ENCODE measurements at regions not wholly inside any gene's neighbourhood (a gene's known extent, or its start where the extent isn't known, plus 50 kb on each side); places are given as distances from the start of the nearest gene placed in this dataset.

DNA sequence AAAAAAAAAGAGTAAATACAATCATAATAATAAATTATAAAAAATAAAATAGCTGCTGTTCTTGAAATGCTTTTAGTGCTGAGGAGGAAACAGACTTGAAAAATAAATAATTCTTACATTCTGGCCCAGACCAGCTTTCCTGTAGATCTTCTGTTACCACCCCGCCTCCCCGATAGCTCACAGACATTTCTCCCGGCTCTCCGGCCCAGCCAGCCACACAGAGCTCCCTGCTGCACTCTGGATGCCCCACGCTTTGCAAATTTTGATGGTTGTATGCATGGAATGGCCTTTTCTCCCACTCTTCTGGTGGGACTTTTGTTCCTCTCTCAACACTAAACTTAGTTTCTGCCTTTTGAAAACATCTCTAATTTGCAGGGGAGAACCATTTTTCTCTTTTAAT is 249.3 kb downstream of the ATP23 start:
- DNase-seq (ENCODE audit: low spot score): no peak

DNA sequence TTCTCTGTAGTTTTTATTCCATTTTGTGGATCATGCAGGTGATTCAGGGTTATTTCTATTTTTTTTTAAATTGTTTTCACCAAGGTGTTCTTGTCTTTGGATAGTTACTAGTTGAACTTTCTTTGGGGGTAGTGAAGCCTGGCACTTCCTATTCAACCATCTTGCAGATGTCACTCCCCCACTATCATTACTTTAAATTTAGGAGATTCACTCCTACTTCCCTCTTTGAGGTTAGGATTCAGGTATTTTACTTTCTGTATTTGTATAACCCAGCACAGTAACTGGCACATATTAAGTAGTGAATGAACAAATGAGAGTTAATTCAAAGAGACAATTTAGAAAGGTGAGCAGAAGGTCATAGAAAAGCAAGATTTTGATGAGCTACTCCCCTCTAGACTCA is 255.6 kb downstream of the ATP23 start:
- DNase-seq (ENCODE audit: low spot score): no peak

DNA sequence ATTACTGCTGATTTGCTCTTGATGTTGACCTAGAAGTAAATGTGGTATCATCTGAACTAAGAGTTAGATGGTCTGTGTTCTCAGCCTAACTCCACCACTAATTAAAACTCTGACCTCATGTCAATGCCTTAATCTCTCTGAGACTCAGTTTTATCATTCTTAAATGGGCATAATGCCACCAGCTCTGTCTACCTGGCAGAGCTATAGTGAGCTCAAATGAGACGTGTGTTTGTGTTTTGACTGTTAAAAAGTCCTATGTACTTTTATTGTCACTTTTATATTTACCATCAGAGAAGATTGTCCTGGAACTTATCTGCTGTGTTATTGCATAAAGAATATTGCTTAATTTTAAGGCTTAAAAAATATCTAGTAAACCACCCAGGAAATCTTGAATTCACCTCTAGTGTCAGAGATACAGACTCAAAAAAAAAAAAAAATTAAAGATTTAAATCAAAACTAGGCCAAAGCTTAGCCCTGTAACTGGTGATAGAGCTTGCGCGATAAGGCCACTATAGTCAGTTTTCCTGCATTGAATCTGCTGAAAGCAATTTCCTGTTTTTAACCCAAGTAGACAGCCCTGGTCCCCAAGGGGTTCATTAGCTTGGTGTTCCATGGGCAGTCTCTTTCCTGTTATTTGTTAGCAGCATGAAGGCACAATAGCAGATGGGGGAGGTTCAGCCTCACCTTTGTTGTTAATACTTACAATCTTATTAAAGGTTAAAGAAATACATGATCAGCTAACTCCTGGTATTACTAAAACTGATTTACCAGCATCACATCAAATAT is 261.8 kb downstream of the ATP23 start:
- DNase-seq (ENCODE audit: low spot score): no peak

DNA sequence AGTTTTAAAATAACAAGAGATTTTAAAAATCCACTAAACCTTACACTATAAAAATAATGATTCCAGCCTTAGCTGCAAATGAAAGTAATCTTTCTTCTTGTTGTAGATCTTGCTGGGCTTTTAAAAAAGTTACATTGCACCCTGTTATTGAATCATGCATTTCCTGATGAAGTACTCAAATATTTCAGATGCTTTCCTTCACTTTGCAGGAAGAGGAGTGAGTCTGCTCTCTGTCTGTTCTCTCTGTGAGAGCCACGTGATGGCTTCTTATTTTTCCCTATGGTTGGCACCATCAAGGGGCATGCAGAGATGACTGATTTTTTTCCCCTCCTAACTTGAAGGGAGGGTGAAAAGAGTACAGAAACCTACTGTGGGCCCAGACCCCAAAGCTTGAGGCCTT is 262.7 kb downstream of the ATP23 start:
- DNase-seq (ENCODE audit: low spot score): no peak

DNA sequence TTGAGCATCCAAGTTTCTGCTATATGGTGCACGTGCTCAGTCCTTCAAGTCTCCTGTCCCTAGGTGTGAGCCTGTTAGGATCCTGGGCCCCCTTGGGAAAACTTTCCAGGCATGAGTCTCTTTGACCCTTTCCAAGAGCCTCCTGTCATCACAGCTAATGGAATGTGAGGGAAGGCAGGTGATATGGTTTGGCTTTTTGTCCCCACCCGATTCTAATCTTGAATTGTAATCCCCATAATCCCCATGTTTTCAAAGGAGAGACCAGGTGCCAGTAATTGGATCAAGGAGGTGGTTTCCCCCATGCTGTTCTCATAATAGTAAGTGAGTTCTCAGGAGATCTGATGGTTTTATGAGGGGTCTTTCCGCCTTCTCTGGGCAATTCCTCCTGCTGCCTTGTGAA is 265.5 kb downstream of the ATP23 start:
- DNase-seq (ENCODE audit: low spot score): no peak

DNA sequence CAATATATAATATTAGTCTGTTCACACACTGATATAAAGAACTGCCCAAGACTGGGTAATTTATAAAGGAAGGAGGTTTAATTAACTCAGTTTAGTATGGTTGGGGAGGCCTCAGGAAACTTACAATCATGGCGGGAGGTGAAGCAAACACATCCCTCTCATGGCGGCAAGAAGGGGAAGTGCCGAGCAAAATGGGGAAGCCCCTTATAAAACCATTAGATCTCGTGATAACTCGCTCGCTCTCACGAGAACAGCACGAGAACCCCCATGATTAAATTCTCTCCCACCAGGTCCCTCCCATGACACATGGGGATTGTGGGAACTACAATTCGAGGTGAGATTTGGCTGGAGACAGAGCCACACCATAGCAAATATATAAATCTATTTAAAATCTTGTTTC is 269.8 kb downstream of the ATP23 start:
- DNase-seq (ENCODE audit: low spot score): no peak

DNA sequence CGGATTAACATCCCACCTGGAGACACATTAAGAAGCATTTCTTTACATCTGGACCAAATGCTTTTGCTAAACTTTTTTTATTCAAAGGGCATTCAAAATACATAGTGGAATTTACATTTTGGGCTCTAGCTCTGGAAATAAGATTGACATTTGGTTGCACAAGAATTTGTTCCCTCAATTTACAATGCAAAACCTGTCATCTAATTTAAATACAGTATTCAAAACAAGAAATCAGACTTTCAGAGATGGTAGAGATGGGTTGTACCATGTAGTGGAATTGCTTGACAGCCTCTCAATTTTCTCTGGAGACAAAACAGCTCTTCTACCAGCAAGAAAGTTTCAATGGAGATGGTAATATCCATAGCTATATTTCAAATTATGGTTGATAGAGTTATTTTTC is 275.8 kb downstream of the ATP23 start:
- no peak for DNase-seq (ENCODE audit: low spot score)

DNA sequence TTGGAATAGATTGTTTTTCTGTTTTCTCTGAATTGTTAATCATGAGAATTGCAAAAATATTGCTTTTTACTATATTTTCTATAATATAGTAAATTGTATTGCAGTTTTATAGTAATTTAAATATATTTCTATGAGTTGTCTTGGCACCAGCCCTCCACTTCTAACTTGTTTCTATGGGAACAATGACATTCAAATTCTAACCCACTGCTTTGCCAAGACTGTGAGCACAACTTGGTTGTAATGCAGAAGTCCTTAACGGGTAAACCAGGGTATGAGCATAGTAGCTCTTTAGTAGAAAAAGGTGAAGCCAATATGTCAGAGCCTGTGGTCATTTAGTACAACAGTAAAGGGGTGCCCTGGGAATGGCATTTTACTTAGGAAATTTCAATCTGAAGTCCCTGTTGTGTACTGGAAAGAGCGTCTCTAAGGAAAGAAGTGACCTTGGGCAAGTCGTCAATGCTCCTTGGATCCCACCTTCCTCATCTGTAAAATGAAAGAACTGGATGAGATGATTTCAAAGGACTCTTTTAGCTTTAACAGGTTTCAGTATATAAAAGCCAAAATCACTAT is 283.3 kb downstream of the ATP23 start:
- no peak for DNase-seq (ENCODE audit: low spot score)

DNA sequence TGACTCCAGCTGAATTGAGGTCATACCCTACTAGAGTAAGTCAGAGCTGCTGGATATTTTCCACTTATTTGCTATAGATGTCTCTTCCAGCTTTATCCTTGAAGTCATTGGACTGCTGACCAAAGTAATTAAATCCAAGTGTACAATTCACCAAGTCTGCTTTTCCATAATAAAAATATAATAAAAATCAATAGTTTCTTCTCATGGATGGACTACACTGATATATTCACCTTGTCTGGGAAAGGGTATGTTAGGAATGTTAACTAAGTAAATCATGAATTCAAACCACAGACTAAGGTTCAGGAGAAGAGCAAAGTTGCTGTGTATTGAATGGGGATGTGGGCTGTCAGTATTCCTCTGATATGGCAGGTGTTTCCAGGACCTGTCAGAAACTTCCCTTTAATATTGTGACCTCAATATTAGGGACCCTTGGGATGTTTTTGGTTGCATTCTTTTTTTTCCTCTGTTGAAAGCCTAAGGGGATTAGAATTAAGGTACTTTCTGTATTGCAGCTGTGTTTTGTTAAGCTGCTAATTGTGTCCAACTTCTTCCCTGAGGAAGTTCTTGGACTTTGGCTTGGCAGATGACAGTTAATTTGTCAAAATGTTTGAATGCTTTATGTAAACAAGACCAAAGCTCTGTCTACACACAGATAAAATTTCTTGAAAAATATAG is 284.0 kb downstream of the ATP23 start:
- DNase-seq (ENCODE audit: low spot score): no peak

DNA sequence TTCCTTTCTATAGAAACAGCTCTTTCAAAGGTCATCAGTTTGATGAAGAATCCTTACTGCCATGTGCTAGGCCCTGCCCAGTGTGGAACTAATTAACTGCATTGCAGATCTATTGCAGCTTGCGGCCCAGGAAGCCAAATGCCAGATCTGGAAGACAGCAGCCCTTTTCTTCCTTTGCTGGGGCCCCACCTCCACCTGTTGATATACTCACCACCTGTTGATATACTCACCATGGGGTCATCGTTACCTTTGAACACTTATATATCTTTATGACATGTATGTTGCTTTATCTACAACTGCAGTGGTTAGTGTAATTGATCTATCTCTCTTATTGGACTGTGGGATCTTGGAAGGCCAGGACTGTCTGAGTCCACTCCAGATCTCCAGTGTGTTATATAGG is 292.5 kb downstream of the ATP23 start:
- DNase-seq (ENCODE audit: low spot score): no peak

DNA sequence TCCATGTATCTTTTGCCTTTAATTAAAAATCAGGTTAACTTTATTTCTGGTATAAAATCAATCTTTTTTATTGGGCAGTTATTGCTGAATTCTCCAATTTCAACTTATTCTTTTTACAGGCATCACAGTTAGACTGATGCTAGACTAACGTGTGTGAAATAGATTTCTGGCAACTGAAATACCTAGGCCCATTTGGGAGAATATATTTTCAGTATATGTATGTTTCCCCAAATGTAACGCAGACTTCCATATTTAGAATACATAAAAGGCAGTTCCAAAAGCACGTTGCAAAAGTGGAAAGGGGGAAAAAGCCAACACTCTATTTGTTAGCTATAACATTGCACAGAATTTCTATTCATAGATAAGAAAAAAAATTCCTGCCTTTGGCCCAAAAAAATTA is 297.0 kb downstream of the ATP23 start:
- DNase-seq (ENCODE audit: low spot score): no peak

DNA sequence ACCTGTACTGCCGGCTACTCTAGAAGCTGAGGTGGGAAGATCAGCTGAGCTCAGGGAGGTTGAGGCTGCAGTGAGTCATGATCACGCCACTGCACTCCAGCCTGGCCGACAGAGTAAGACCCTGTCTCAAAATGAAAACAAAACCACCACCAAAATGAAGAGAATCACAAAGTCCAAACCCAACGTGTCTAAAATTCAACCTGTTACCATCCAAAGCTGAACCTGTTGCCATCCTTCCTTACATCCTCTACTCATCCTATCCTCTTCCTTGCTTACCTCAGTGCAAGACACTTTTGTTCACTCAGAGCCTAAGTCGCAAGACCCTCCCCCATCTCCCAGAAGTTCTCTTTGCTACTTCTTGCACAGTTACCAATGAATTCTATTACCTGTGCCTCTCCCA is 299.7 kb downstream of the ATP23 start:
- no peak for DNase-seq (ENCODE audit: low spot score)

DNA sequence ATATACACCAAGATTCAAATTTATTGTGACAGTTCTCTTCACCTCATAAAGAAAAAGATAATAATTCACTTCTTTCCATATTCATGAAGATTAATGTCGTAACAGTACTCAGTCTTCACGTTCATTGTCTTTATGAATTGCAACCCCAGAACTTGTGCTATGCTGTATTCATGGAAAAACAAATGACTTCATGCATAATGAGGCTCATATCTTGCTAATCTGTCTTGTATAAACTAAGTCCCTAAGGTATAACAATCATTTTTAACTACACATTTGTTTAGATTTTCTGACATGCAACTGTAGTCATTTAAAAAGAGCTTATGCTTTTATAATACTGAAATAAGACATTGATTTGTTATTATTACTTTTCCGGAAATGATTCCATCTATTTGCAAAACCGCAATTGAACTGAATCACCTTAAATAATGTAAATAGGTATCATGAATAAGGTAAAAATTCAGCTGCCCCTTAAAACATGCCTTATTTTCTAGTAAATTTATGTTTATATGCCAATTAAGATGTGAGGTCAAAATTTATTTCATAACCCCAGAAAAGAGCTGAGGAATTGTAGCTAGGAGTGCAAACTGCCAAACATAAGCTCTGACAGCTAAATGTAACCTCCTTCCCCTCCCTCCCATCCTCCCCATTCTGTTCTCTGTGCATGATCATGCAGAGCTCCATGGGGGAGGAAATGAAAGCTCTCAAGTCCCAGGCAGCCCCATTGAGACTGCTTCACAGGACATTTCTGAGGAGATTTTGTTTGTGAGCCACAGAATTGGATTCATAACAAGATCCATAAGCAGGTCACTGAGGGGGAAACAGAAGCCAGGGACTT is 301.6 kb downstream of the ATP23 start:
- no peak for DNase-seq (ENCODE audit: low spot score)

DNA sequence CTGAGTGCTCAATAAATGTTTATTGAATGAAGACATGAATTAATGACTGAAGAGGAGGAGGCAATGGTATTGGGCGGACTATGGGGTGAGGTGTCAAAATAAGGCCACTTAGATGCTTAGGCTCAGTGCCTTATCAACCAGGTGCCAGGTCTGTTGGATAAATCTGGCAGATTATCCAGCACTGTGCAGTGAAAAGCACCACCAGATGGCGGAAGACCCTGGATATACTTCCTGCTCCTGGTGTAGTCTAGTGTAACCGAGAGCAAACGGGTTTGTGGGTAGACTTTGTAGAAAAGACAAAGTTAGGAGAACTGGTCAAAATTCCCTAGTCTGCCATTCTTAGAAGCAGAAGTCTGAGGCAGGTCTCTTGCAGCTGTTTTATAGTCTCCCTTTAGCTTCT is 306.3 kb downstream of the ATP23 start:
- DNase-seq (ENCODE audit: low spot score): no peak

DNA sequence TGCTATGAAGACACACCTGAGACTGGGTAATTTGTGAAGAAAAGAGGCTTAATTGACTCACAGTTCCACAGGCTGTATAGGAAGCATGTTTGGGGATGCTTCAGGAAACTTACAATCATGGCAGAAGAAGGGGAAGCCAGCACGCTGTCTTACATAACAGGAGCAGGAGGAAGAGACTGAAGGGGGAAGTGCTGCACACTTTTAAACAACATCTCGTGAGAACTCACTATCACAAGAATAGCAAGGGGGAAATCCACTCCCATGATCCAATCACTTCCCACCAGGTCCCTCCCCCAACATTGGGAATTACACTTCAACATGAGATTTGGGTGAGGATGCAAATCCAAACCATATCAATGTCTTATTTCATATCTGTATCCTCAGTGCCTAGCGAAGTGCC is 307.2 kb downstream of the ATP23 start:
- no peak for DNase-seq (ENCODE audit: low spot score)

DNA sequence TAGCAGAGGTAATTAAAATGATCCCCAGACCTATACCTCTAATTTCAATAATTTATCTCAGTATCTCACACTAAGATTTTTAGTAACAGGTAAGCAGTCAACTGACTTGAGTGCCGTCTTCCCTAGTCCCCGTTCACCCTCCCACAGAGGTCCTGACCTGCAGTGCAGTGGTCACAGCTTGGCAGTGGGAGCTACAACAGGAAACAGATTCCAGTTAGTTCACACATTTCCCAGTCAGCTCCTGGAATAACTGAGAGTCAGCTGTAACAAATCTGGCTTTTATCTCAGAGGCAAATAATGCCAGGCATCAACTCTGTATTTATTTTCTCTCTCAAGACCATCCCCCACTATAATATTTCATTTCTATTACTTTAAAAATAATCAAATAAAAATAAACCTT is 308.2 kb downstream of the ATP23 start:
- no peak for DNase-seq (ENCODE audit: low spot score)

DNA sequence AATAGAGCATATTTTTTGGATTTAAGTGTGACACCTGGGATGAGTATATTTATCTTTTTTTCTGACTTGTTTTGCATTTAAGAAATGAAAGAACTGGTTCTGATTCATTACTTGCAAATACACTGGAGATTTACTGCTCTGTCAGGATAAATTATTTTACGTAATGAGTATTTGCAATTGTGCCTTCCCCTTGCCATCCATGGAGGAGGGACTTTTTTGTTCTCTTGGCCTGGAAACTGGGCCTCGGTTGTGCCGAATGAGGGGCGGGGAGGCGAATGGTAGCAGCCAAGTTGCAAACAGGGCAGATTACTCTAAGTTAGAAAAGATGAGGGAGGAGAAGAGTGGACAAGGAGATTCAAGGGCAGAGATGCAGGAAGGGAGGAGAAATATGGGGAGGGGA is 308.7 kb downstream of the ATP23 start:
- no peak for DNase-seq (ENCODE audit: low spot score)

DNA sequence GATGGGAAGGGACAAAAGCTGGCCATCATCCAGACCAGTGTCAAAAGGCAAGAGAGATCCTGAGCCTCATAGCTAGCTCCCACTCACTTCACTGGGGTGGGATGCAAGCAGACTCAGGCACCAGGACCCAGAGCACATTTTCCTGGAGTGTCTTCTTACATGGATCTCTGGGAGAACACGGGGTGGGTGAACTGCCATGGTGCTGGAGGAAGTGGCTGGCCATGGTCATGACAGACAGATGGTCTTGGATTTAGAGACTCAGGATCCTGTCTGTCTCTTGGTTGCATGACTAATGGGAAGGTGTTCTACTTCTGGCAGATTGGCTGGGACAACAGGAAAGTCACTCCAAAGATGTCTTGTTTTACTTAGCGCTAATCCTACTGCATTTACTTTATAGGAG is 311.5 kb downstream of the ATP23 start:
- no peak for DNase-seq (ENCODE audit: low spot score)

DNA sequence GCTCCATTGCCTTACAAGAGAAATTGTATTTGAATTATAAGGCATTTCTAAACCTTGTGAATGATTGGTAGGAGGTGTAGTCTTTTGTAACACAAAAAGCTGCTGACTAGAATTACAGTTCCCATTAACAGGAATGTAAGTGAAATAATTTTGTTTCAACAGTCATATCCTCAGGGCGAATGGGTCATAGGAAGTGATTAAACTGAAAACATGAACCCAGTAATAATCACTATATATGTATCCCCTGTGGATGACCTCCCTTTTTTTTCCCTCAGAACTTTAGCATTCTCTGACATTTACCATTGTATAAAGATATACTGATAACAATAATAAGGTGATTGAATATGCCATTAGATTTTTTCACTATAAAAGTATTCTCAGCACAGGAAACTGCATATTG is 312.3 kb downstream of the ATP23 start:
- no peak for DNase-seq (ENCODE audit: low spot score)

DNA sequence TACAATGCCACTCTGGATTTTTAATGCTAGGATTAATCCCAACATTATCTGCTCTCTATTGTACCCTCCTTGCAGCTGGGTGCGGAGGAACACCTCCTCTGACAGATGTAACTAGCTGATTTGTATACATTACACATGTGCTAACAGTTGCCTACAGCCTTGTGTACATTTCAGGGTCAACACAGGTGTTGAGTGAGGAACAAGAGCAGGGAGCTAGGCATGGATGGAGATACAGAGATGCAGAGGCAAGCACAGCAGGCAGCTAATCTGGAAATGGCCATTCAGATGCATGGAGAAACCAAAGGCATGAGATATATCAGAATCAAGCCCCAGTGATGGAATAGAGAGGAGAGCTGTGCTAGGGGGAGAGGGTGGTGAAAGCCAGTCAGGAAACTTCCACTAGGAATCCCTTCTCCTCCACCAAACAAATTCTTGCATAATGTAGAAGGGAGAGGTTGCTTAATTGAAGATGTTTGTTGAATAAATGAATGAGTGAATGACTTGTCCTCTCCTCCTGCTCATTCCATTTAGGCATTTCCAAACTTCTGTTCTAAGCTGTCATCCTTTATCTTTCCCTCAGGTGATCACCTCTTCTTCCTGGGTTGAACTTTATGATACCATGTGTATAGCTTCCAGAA is 313.2 kb downstream of the ATP23 start:
- no peak for DNase-seq (ENCODE audit: low spot score)

DNA sequence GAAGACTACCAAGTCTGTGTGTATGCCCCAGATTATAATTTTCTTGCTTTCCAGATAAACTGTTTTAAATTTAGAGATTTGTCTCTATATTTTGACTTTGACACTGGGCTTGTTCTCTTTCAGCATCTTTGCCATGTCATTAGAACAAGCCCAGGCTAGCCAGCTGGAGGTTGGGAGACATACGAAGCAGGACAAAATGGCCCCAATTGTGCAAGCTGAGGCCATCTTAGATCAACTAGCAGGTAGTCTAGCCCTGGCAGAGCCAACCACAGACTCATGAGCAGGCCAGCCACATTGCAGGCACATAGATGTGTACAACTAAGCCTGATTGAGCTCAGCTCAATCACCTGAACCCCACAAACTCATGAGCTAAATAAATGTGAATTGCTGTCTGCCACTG is 321.4 kb downstream of the ATP23 start:
- DNase-seq (ENCODE audit: low spot score): no peak

DNA sequence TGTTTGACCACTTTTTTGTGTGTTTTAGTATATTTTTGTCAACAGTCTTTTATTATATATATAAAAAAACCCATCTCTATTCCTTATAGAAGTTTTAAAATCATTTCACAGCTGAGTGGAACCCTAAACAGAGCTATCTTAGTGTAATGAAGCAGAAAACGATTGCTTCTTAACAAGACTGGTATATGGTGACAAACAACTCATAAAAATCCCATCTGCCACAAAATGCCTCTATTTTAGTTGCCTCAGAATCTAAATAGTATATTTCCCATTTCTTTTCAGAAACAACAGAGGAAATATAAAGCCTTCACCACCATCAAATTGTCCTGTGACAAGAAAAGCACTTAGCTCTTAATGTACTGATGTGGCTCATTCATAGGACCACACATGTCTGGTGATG is 322.4 kb downstream of the ATP23 start:
- DNase-seq (ENCODE audit: low spot score): no peak
